MCF 10A (cell line): ENCODE measurements at regions not wholly inside any gene's neighbourhood (a gene's known extent, or its start where the extent isn't known, plus 50 kb on each side); places are given as distances from the start of the nearest gene placed in this dataset.
A peak's percentile ranks its signal among the peaks of the same experiment; 100 is the strongest.

Experiments used
- BruUV-seq: library from RNA; stranded (reverse); fragments of 400-500 nt; replicated peaks from 2 replicates; lab custom pipeline; 2021; lab: Mats Ljungman, UMichigan
- CTCF ChIA-PET: fragments of 300-600 bp; sonication (Branson Sonifier 250); formaldehyde crosslinking; extraction: SDS; loops from one replicate; lab custom pipeline; 2021; ENCODE audit warnings: antibody characterized with exemption, inconsistent platforms; lab: Yijun Ruan, JAX
- POLR2A ChIA-PET: fragments of 300-600, 350-650 bp; sonication (Branson Sonifier 250); formaldehyde crosslinking; extraction: SDS; loops from one replicate; lab custom pipeline; 2020; ENCODE audit warnings: antibody characterized with exemption, inconsistent platforms; lab: Yijun Ruan, JAX
- DNase-seq: peaks from one replicate; pipeline ENCODE4 v3.0.0-alpha.2; 2018; ENCODE audit not compliant: unreplicated experiment
- H3K27ac Mint-ChIP-seq: one replicate; pipeline ENCODE4 v1.8.0; 2022; ENCODE audit warnings: mild to moderate bottlenecking, low read depth, mixed read lengths; ENCODE audit not compliant: unreplicated experiment
- H3K27me3 Mint-ChIP-seq: one replicate; pipeline ENCODE4 v1.8.0; 2022; ENCODE audit warnings: mixed read lengths; ENCODE audit not compliant: insufficient read depth, unreplicated experiment
- H3K36me3 Mint-ChIP-seq: one replicate; pipeline ENCODE4 v1.8.0; 2022; ENCODE audit warnings: mild to moderate bottlenecking, moderate library complexity, mixed read lengths; ENCODE audit not compliant: insufficient read depth, unreplicated experiment
- H3K4me1 Mint-ChIP-seq: one replicate; pipeline ENCODE4 v1.8.0; 2022; ENCODE audit warnings: mixed read lengths; ENCODE audit not compliant: insufficient read depth, unreplicated experiment
- H3K4me3 Mint-ChIP-seq: one replicate; pipeline ENCODE4 v1.8.0; 2022; ENCODE audit warnings: mild to moderate bottlenecking, moderate library complexity, mixed read lengths; ENCODE audit not compliant: unreplicated experiment
- H3K9me3 Mint-ChIP-seq: one replicate; pipeline ENCODE4 v1.8.0; 2022; ENCODE audit warnings: mixed read lengths; ENCODE audit not compliant: unreplicated experiment
- CTCF ChIP-seq: fragments of 200-600 bp; IDR thresholded peaks from one replicate; pipeline ENCODE4 v1.8.0; 2022; ENCODE audit warnings: antibody characterized with exemption, mild to moderate bottlenecking; ENCODE audit not compliant: unreplicated experiment
- intact Hi-C: fragments of 100-400 bp; cut with micrococcal nuclease; formaldehyde crosslinking; loops from 2 replicates; pipeline ENCODE4 v1.14.1; 2022

DNA sequence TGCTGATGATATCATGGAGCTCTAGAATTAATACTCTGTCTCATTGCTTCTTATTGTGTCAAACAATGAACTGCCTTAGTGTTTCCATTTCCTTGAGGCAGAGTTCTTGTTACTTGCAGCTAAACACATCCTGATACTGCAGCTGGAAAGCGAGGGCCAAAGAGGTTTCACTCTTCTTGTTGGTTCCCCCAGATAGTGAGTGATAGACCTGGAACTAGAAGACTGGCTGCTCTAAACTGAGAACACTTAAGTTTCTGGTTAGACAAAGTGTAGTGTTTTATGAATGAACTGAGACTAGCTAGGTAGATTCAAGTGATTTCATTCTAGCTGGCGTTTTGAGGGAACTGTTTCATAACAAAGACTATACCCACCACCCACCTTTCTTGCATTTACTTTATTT lies 321.7 kb downstream of the TXNL1 start:
- POLR2A ChIA-PET = interaction anchor here (0.6 kb wide), 1 partner anchor 83 kb away, joined by 3 read pairs; no protein-coding TSS in a partner anchor
- intact Hi-C loops = loop anchor here (10.0 kb wide), 1 partner anchor 902 kb away; no protein-coding TSS in a partner anchor
- CTCF ChIA-PET = interaction anchor here (0.6 kb wide), 1 partner anchor 587 kb away, joined by 3 read pairs; no protein-coding TSS in a partner anchor
- no TSS peak for BruUV-seq
- peaks cover 11% of the 10 kb centered on the region for H3K4me1 Mint-ChIP-seq
- no peaks in the 10 kb centered on the region for H3K36me3 Mint-ChIP-seq
- H3K27me3 Mint-ChIP-seq = no peaks in the 10 kb centered on the region
- no peak overlapping the region for H3K4me3 Mint-ChIP-seq
- no peak for TF ChIP-seq CTCF
- DNase-seq = no peak
- H3K9me3 Mint-ChIP-seq = no peaks in the 10 kb centered on the region
- no peak overlapping the region for H3K27ac Mint-ChIP-seq

DNA sequence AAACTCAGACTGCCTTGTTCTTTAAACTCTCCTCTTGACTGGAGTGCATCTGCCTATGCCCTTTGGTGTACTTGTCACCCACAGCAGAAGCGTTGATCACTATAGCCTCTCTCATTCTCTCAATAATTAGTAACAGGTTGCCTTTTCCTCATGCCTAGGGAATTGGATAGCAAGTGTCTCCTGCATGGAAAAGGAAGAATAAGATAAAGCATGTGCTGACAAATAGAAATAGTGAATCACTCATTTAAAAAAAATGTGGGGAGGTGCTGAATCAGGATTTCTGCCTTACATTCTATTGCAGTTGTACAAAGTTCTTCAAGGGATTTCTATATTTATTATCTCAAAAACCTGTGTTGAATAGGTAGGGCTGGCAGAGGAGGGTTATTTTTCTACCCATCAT lies 323.0 kb downstream of the TXNL1 start:
- H3K9me3 Mint-ChIP-seq = no peaks in the 10 kb centered on the region
- TF ChIP-seq CTCF = no peak
- BruUV-seq = no TSS peak
- no peaks in the 10 kb centered on the region for H3K27me3 Mint-ChIP-seq
- ChIA-PET CTCF (no interaction called here), POLR2A (no interaction called here)
- peak; percentile 4 for DNase-seq
- intact Hi-C loops = loop anchor here (10.0 kb wide), 1 partner anchor 901 kb away; no protein-coding TSS in a partner anchor
- no peaks in the 10 kb centered on the region for H3K36me3 Mint-ChIP-seq
- H3K4me1 Mint-ChIP-seq = peaks cover 11% of the 10 kb centered on the region
- H3K4me3 Mint-ChIP-seq = no peak overlapping the region
- no peak overlapping the region for H3K27ac Mint-ChIP-seq

GRCh38 chr18:56314396-56314795 lies 324.0 kb downstream of the TXNL1 start:
- no peak overlapping the region for H3K27ac Mint-ChIP-seq
- H3K36me3 Mint-ChIP-seq = no peaks in the 10 kb centered on the region
- no peak overlapping the region for H3K4me3 Mint-ChIP-seq
- intact Hi-C loops = loop anchor here (10.0 kb wide), 1 partner anchor 900 kb away; no protein-coding TSS in a partner anchor
- H3K27me3 Mint-ChIP-seq = no peaks in the 10 kb centered on the region
- POLR2A ChIA-PET = interaction anchor here (0.6 kb wide), 1 partner anchor 477 kb away, joined by 4 read pairs; no protein-coding TSS in a partner anchor
- BruUV-seq = no TSS peak
- DNase-seq = peak; percentile 9
- peaks cover 11% of the 10 kb centered on the region for H3K4me1 Mint-ChIP-seq
- no peaks in the 10 kb centered on the region for H3K9me3 Mint-ChIP-seq
- no peak for TF ChIP-seq CTCF
- CTCF ChIA-PET = no interaction called here

DNA sequence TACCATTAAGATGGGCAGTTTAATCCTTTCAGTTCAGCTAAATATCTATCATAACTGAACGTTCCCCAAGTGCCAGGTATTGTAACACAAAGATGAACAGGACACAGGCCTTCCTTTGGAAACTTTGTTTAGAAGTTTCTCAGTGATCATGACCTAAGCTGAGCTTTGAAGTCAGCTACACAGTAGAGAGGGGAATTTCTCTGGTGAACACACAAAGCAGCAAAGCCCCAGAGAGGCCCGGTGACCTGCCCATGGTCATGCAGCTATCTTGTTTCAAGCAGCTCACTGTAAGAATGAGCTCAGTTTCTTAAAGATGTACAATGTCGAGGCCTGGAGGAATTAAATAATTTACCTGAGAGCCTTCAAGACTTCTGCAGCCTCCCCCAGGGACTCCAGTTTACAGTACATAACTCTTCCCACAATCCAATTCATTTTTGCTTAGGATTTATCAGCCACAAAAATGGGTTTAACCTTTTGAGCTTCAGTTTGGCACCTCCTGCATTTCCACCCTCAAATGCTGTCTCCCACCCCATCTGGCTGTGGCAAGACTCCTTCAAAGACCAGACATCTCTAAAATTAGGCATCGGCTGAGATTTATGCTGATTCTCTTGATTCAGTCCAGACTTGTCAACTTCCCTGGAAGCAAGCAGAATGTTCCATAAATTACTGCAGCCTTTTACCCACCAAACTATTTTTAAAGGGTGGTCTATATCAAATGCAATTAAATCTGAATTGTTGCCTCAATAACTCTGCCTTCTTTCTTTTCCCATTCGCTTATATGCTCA lies 325.6 kb downstream of the TXNL1 start:
- POLR2A ChIA-PET = interaction anchor here (1.1 kb wide), 1 partner anchor 30 kb away, joined by 4 read pairs; no protein-coding TSS in a partner anchor
- no peaks in the 10 kb centered on the region for H3K27me3 Mint-ChIP-seq
- no peak overlapping the region for H3K27ac Mint-ChIP-seq

More for the DNA sequence above, 325.6 kb downstream of the TXNL1 start:
- CTCF ChIA-PET = no interaction called here
- DNase-seq = no peak
- BruUV-seq = no TSS peak
- Mint-ChIP-seq H3K36me3 (no peaks in the 10 kb centered on the region), H3K4me3 (no peak overlapping the region), H3K9me3 (no peaks in the 10 kb centered on the region), H3K4me1 (peaks cover 11% of the 10 kb centered on the region)
- intact Hi-C loops = loop anchor here (10.0 kb wide), 1 partner anchor 898 kb away; no protein-coding TSS in a partner anchor
- TF ChIP-seq CTCF = no peak
